Activated naive CD4-positive, alpha-beta T cell treated with anti-CD3 and anti-CD28 coated beads, Interleukin-2, amount 50 U/mL, for 16 hours (primary cell): ENCODE measurements at regions not wholly inside any gene's neighbourhood (a gene's known extent, or its start where the extent isn't known, plus 50 kb on each side); places are given as distances from the start of the nearest gene placed in this dataset.
"Not testable (repeated sequence)": the region's sequence is repeated elsewhere in the genome, so short reads cannot be mapped to it uniquely, and the experiment has no call there.

ENCODE experiments used
- DNase-seq: peaks from one replicate; pipeline ENCODE4 v3.0.0-alpha.2; 2020

DNA sequence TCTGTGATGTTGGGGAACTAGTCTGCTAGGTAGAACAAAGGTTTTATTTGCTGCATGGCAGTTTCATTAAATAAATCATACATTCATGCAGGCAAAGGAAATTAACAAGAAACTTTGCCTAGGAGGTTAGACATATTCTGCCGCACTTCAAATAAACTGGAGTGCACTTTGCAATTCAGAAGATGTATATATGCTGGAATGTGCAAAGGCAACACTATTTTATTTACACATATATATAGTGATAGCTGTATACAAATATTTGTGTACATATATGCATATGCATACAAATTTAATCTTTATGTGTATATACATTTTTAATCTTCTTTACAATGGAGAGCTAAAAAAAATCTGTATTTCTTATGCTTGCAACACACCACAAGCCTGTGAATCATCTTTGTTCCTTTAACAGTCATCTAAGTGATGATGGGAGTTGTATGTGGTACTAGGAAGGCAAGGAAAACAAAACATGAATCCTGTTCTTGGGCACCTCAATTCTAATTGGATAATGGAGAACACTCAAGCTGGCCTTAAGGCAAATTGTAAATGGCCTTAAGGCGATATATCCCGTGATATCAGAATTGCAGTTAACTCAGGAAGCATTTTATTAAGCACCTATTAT is 605.8 kb upstream of the CAMK1G start:
- DNase-seq = no peak

DNA sequence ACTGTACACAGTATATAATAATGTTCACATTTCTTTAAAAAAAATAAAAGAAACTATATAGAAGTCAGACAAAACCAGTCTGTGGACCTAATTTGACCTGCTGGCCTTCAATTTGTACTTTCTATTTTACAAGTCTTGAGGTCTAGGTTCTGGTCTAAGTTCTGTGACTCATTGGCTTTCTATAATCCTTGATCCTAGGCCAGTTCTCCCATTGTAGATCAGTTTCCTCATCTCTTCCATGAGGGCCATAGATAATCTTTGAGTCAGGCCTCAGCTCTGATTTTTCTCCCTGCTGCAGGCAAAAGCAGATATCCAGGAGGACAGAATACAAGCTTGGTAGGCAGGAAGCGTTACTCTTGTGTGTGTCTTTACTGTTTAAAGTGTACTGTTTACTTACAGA is 603.7 kb upstream of the CAMK1G start:
- DNase-seq = no peak

DNA sequence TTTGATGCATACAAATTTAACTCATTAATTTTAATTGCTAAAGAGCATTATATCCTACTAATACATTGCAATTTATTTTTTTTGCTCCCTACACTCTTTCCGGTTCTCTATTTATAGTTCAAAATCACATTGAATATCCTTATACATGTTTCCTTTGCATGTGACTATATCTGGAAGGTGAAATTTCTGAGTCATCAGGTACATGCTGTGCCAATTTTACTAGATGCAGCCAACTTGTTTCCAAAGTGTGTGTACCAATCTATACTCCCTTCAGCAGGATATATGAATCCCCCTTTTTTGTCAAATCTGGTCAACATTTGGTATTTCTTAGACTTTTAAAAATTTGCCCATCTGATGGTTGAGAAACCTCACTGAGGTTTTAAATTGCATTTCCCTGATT is 602.9 kb upstream of the CAMK1G start:
- no peak for DNase-seq

DNA sequence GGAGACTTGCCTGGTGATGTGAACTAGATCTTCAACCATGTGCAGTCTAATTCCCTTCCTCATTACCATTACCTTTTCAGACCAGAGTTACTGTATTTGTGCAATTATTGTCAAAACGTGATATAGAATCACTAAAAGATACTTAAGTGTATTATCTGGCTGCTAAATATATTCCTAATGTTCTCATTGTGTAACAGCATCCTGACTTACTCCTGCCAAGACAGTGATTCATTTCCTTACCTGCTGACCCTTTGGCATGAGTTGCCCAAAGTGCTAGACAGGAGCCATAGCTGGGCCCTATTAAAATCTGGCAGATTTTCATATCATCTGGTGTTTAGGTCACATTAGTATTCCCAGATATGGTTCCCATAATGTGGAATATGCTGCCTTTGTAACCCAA is 598.3 kb upstream of the CAMK1G start:
- DNase-seq = no peak

DNA sequence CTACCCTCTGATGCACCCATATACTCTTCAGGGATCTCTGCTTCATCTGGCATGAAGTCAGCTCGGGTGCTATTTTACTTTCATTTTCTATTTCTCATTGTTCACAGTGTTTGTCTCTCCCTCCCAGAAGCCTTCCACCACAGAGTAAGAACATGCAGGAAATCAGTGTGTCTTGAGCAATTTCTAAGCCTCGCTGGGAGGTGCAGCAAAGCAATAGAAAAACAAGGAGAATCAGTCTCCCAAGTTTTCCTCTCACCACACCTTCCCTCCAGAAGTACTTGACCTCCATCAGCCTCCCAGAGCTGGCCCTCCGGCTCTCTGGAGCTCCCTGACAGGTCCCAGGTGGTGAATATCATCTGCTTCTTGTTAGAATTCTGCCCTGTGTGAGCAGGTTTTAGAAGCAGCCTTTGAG is 594.7 kb upstream of the CAMK1G start:
- no peak for DNase-seq

DNA sequence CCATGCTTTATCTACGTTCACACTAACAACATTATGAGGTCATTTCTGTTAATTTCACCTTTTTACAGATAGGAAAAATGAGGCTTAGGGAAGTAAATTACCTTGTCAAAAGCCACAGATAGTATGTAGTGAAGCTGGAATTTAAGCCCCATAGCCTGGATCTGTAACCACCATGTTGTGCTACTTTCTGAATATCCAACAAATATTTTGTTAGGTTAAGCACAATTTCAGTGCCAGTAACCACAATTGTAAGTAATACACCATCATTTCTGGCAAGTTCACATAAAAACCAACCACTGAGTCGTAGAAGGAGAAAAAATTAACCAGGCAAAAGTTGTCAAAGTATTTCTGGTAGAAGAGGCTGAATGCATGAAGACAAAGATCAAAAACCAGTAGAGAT is 593.1 kb upstream of the CAMK1G start:
- no peak for DNase-seq

DNA sequence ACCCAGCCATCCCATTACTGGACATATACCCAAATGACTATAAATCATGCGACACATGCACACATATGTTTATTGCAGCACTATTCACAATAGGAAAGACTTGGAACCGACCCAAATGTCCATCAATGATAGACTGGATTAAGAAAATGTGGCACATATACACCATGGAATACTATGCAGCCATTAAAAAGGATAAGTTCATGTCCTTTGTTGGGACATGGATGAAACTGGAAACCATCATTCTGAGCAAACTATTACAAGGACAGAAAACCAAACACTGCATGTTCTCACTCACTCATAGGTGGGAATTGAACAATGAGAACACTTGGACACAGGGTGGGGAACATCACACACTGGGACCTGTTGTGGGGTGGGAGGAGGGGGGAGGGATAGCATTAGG is 586.5 kb upstream of the CAMK1G start:
- not testable (repeated sequence) for DNase-seq

DNA sequence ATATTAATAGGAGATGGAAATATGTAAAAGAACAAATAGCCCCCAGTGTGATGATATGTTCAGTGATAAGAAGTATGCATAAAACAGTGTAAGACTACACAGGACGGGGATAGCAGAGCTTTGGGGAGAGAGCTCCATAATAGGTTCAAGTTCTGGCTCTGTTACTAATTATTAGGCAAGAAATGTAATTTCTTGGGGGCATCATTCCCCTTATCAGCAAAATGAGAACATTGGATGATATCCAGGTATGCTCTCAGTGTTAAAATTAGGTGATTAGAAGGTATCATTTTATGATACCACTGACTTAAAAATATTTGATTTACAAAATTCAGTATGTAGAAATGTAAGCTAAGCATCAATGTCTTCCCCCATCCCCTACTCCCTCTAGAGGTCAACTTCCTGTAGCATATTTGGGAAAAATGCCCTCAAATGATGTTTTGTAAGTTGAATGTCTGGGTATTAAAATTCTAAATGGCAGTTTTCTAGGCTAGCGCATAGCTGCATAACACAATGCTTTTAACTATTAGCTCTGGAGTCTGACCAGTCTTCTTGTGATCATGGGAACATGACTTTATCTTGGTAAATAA is 585.7 kb upstream of the CAMK1G start:
- DNase-seq = no peak

DNA sequence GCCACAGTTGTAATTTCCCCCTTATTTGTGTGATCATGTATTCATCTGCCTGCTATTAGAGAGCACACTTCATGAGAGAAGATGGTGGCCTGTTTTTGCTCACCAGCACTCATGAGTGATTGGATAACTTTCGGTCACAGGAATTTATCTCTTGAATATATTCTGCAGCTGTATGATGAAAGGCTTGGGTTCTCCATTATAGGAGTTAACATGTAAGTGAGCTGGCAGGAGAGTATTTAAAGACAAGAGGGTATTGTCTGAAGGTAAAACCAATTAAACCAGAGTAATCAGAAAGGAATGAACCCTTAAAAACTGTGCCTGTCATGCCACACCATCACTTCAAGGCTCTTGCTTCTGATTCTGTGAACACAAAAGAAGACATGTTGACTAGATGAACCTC is 574.9 kb upstream of the CAMK1G start:
- DNase-seq = no peak

DNA sequence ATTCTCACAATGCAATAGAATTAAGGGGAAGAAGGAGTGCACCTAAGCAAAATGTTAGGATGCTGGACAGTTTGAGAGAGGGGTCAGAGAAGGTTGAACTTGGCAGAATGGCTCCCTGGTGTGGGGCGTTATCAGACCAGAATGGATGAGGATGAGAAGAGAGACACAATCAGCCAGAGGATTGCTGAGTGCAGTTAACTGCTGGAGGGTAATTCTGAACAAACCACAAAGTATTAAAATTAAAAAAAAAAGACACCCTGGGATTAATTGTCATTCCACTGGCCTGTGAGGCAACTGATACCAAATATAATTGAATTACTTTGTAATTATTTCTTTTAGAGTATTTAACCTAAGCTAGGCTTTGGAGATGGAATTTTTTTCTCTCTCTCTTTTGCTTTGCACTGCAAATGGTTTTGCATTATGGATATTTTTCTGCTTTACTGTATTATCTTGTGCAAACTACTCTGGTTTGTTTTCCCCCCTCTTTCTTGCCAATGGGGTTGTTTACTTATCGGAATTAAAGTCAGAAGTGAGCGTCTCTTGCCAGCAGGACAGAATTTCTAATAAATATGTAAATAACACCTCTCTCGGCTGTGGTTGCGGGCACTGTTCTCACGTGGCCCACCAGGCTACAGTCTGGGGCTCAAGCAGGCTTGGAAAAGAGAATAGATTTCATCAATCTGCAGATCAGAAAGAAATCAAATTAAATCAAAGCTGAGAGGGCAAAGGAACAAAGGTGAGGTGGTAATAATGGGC is 572.9 kb upstream of the CAMK1G start:
- no peak for DNase-seq

DNA sequence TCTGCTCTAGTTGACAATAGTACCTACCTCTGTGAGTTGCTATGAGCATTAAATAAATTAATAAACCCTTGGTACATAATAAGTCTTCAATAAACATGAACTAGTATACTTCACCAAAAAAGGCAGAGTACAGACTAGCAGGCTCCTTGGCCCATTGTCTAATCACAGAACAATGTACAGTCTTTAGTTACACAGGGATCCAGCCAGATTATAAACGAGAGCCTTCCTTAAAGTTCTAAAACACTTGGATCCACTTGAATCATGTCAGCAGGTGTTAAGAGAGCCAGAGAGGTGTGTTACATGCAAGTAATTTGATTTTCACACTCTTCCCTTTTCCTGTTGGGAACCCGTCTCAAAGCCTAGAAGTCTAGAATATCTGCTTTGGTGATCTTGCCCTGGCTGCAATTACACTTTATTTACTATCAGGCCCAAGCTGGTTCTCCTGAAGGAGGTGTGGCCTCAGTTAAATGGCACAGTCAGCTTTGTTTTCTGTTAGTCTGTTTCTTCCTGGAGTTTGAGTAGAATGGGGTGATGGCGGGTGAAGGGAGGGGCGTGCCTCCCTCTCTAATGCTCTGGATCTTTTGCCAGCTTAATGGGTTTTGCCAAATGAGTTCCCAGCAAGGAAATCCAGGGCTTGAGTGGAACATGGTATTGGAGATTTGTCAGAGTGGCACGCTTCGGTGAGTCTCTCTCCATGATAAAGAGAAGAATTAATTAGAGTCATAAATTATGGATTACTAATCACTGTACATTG is 570.9 kb upstream of the CAMK1G start:
- DNase-seq = no peak

DNA sequence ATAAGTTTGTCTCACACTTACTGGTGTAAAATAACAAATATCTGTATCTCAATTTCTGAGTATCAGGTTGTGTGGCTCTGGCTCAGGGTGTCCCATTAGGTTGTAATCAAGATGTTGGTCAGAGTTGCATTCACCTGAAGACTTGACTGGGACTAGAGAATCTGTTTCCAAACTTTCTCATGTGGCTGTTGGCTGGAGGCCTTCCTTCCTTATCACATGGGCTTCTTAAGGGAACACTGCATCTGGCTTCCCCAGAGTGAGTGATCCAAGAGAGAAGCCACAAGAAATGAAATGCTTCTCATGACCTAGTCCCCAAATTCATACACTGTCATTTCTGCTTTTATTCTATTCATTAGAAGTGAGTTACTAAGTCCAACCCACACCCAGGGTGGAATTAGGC is 568.4 kb upstream of the CAMK1G start:
- DNase-seq = no peak

DNA sequence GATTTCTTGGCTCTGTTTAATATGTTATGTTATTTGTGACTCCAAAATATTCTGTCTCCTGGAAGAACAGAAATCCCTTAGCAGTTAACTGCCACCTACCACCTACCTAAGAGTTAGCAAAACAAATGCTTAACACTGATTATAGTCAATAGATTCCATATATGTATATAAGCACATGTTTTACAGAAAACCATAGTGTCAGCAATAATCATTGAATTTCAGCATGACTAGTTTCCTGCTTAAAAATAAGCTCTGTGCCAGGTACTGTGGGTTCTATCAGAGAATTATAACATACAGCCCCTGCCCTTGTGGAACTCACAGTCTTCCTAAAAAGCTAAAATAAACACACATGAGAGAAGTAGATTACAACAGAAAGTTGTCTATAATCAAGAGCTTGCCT is 561.9 kb upstream of the CAMK1G start:
- no peak for DNase-seq

DNA sequence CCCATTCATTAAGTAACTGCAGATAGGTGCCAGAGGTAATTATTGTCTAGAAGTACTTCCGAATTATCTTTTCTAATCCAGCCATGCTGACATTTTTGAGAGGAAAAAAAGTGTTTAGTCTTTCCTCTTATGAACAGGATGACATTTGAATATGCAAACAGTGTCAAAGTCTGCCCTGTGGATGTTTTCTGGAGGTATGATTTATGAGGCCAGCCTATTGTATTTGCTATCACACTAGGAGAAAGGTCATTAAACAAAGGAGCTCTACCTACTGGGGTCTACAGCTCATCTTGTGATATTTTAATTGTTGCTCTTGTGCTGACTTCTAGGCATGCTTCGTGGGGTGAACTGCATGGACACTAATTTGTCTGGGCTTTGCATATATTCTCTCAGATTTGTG is 559.7 kb upstream of the CAMK1G start:
- DNase-seq = no peak

DNA sequence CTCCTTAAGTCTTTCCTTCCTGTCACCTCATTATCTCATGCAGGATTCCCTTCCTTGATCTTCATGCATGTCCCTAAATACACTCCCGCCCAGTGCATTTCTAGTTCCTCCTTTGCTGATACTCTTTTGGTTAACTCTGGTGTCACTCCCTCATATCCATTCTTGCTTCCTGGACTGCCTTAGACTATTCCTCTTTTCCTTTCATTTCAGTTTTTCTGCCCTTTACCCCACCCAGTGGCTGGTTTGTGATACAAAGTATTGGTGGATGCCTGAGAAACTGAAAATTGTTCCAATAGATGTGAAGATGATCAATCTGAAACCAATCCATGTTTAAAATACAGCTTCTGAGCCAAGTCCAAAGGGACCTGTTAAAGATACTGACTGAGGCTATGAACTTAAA is 553.8 kb upstream of the CAMK1G start:
- no peak for DNase-seq

DNA sequence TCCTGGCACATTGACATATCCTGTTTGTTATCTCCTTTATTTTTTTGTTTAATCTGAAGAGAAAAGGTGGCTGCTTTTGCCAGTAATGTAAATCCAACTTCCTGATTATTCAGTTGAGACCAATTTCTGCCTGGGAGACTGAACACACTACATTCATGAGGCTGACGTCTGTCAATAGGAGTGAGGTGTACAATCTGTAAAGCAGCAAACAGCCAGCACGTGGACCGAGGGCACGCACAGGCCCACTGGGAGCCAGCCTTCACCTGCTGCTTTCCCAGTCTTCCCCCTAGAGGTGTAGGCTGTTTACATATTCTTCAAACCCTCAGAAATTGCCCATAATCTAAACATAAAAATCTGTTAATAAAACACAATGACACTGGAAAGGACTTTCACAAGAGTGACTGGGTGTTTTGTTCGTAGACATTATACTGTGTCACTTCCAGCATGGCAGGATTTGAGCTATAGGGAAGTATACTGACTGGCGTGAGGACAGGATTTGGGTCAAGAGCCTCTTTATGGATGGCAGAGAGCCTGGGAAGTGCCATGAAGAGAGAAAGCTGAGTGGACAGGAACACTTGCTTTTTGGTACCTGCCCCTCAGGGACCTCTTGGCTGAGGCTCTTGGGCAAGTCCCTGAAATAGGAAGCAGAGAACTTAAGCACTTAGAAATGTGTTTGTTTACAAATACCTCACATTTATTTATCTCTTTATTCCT is 552.9 kb upstream of the CAMK1G start:
- no peak for DNase-seq

DNA sequence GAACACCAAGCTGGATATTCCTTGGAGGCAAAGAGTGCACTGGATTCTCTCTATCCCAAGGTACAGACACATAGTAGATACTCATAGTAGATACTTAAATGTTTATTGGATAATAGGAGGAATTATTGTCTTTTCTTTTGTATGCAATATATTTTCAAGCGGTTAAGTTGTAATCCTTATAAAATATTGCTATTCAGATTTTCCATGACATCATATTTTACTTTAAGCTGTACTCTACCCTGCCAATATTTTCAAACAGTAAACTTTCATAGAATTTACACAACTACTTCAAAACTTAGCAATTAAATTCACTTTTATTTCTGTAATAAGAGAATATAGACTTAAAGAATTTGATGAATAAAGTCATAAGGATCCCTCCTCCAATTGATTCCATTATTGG is 546.5 kb upstream of the CAMK1G start:
- DNase-seq = no peak

DNA sequence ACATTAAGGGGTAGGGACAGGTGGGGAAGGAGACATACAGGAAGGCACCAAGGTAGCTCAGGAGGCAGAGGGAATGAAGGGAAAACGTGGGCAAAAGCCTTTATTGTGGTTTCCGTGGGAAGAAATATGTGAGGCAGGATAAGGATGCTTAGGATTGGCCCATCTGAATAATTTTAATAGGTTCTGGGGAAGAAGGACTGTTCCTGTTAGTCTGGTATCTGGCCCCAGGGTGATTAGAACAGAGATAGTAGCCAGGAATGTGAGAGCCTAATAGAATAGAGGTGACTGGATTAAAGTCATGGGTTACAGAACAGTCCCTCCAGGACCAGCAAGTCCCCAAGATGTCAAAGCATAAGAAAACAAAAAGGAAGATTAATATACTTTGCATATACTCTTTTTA is 545.2 kb upstream of the CAMK1G start:
- DNase-seq = no peak

DNA sequence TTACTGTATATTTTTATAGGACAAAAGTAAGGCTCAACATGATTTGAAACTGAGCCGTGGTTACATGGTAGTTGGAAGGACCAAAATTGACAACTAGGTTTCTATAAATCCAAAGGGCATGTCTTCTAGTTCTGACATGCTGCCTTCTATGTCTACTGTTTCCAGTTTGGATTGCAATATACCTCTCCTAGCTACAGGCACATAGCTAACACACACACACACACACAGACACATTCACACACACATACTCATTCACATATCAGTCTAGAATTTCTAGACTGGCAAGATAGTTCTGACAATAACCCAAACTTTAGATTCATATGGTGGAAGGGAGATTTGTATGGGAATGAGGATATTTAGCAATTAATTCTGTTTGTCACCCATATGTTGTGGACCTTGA is 544.8 kb upstream of the CAMK1G start:
- DNase-seq = no peak

DNA sequence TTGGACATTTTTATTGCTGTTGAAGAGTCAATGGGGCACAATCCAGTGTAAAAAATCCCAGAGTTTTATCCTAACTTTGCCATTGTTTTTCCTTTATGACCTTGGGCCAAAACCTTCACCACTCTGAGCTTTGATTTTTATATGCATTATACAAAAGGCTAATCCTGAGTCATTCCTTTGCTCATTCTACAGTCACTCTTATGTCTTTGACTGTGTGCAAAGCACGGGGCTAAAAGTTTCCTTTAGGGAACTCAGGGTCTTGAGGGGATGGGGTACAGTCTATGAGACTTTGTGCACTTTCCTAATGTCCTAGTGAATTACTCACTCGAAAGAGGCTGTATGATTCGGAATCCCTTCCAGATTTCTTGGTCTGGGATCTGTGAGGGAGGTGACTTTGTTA is 543.2 kb upstream of the CAMK1G start:
- DNase-seq = no peak

DNA sequence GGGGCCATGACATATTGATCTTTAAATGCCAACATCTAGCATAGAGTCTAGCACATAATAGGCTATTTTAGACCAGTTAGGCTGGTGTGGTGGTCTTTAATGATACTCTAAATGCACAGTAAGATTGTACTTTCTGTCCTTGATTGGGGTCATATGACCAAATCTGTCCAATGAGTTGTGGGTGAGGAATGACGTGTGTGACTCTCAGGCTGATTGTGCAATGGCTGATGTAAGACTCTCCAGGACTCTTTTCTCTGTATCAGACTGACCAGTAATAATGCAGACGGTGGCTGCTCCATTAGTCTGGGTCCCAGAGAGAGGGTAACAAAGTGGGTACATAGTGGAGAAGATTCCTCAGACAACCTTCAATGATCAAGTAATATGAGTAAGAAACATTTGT is 541.6 kb upstream of the CAMK1G start:
- no peak for DNase-seq

DNA sequence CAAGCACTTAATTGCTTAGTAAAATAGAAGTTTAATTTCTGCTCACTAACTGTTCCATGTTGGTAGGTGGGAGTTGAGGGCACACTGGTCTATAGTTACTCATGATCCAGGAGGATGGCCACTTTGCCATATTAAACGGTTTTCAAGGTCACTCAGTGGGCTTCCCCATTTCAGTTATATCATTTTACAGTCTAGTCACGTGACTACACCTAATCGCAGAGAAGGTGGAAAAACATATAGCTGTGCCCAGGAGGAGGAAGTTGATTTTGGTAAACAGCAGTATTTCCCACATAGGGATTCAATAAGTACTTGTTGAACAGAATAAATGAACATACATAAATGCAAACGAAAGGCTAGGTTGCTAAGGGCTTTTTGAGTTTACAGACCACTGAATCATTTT is 541.1 kb upstream of the CAMK1G start:
- DNase-seq = no peak

DNA sequence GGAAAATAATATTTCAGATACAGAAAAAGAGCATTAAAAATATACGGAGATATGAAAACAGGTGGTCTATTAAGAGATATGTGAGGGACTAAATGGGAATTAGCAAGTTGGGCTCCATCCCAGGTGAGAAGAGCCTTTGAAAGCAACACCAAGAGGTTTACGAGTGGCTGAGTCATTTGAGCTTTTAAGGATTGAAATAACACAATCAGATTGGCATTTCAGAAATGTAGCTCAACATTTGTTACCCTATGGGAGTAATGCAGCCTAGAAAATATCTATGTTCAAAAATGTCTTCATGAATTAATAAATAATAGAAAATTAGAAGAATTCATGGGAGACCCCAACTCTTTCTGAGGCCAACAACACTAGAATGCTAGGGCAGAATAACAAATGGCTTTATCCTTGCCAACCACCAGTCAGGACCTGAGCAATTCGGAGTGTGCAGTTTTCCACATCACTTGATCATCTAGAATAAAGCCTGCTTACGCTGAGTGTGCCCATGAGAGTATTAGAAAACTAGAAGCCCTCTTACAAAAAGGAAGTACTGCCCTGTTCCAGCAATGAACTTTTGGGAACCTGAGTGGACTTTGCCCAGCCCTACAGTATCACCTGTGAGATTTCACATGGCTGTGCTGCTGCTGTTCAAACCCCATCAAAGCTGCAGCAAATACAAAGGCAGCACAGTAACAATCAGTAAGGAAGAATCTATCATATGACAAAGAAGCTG is 538.0 kb upstream of the CAMK1G start:
- no peak for DNase-seq
